Breast epithelium (tissue), 3 donors: ENCODE measurements at regions not wholly inside any gene's neighbourhood (a gene's known extent, or its start where the extent isn't known, plus 50 kb on each side); places are given as distances from the start of the nearest gene placed in this dataset.
"Not testable (repeated sequence)": the region's sequence is repeated elsewhere in the genome, so short reads cannot be mapped to it uniquely, and the experiment has no call there.

ENCODE experiments used
- CTCF ChIP-seq, 3 donors: fragments of 450-650 bp; IDR thresholded peaks; one replicate each; pipeline ENCODE4 v1.5.1; 2016 to 2017; ENCODE audit warnings: antibody characterized with exemption in 3 of 3, mild to moderate bottlenecking in 3 of 3, moderate library complexity in 3 of 3
- POLR2AphosphoS5 ChIP-seq, 3 donors: sonication (generic); formaldehyde crosslinking; IDR thresholded peaks; one replicate each; pipeline ENCODE4 v1.6.1; 2017; ENCODE audit warnings: antibody characterized with exemption in 3 of 3

GRCh38 chr2:111428915-111429314, 308.2 kb downstream of the BCL2L11 start:
- not testable (repeated sequence) for TF ChIP-seq POLR2AphosphoS5, CTCF (IDR thresholded peaks at IDR 0.05)
